ENCODE measurements at regions not wholly inside any gene's neighbourhood (a gene's known extent, or its start where the extent isn't known, plus 50 kb on each side); places are given as distances from the start of the nearest gene placed in this dataset.
"Not testable (repeated sequence)": the region's sequence is repeated elsewhere in the genome, so short reads cannot be mapped to it uniquely, and the experiment has no call there.

- no peak for FAIRE-seq
These were observed 625.7 kb downstream of the HTR1B start for GRCh38 chr6:76837564-76837963.

GRCh38 chr6:76835695-76836094 is 627.6 kb downstream of the HTR1B start:
- FAIRE-seq: no peak

- FAIRE-seq: no peak
These were observed 628.0 kb downstream of the HTR1B start for GRCh38 chr6:76835293-76835692.

- no peak for FAIRE-seq
These were observed 628.9 kb downstream of the HTR1B start for GRCh38 chr6:76834399-76834798.

GRCh38 chr6:76831299-76831698 is 632.0 kb downstream of the HTR1B start:
- FAIRE-seq: no peak

- FAIRE-seq: not testable (repeated sequence)
These were observed 639.7 kb downstream of the HTR1B start for GRCh38 chr6:76823578-76823977.

- FAIRE-seq: no peak
These were observed 644.8 kb downstream of the HTR1B start for GRCh38 chr6:76818451-76818850.

- FAIRE-seq: no peak
These were observed 645.9 kb downstream of the HTR1B start for GRCh38 chr6:76817429-76817828.

- no peak for FAIRE-seq
These were observed 648.5 kb downstream of the HTR1B start for GRCh38 chr6:76814496-76815458.

- no peak for FAIRE-seq
These were observed 653.0 kb downstream of the HTR1B start for GRCh38 chr6:76810286-76810685.

GRCh38 chr6:76803038-76803580 is 660.2 kb downstream of the HTR1B start:
- FAIRE-seq: no peak

GRCh38 chr6:76792394-76792793 is 670.9 kb downstream of the HTR1B start:
- FAIRE-seq: no peak

- no peak for FAIRE-seq
These were observed 672.4 kb downstream of the HTR1B start for GRCh38 chr6:76790881-76791280.

GRCh38 chr6:76790045-76790796 is 673.1 kb downstream of the HTR1B start:
- FAIRE-seq: no peak

GRCh38 chr6:76789580-76789979 is 673.7 kb downstream of the HTR1B start:
- no peak for FAIRE-seq

GRCh38 chr6:76788155-76788554 is 675.1 kb downstream of the HTR1B start:
- FAIRE-seq: no peak

GRCh38 chr6:76779068-76779467 is 684.2 kb downstream of the HTR1B start:
- FAIRE-seq: no peak

- no peak for FAIRE-seq
These were observed 686.4 kb downstream of the HTR1B start for GRCh38 chr6:76776876-76777275.

GRCh38 chr6:76774781-76775384 is 688.4 kb downstream of the HTR1B start:
- FAIRE-seq: no peak

- no peak for FAIRE-seq
These were observed 690.3 kb downstream of the HTR1B start for GRCh38 chr6:76772951-76773350.

GRCh38 chr6:76771059-76771634 is 692.1 kb downstream of the HTR1B start:
- FAIRE-seq: no peak

- FAIRE-seq: no peak
These were observed 693.0 kb downstream of the HTR1B start for GRCh38 chr6:76770281-76770680.

GRCh38 chr6:76768556-76768955 is 694.7 kb downstream of the HTR1B start:
- FAIRE-seq: no peak
